Progenitor cell of endocrine pancreas (in vitro differentiated cells): ENCODE measurements at regions not wholly inside any gene's neighbourhood (a gene's known extent, or its start where the extent isn't known, plus 50 kb on each side); places are given as distances from the start of the nearest gene placed in this dataset.

Experiments used
- DNase-seq: peaks from one replicate; pipeline ENCODE4 v3.0.0; 2021; ENCODE audit warnings: low spot score; ENCODE audit not compliant: unreplicated experiment
- H3K27ac Mint-ChIP-seq: 2 replicates; pipeline ENCODE4 v1.8.0; 2021; ENCODE audit warnings: mild to moderate bottlenecking, moderate library complexity, mixed read lengths
- H3K27me3 Mint-ChIP-seq: 2 replicates; pipeline ENCODE4 v1.8.0; 2021; ENCODE audit warnings: mixed read lengths
- H3K36me3 Mint-ChIP-seq: 2 replicates; pipeline ENCODE4 v1.8.0; 2022; ENCODE audit warnings: mixed read lengths; ENCODE audit not compliant: insufficient read depth
- H3K4me1 Mint-ChIP-seq: 2 replicates; pipeline ENCODE4 v1.8.0; 2021; ENCODE audit warnings: low read depth, mixed read lengths
- H3K4me3 Mint-ChIP-seq: 2 replicates; pipeline ENCODE4 v1.8.0; 2021; ENCODE audit warnings: low read depth, mild to moderate bottlenecking, moderate library complexity, mixed read lengths
- H3K9me3 Mint-ChIP-seq: 2 replicates; pipeline ENCODE4 v1.8.0; 2021; ENCODE audit warnings: low read depth, mixed read lengths
- TF ChIP-seq, protein P1 (sequence below): fragments of 200-600 bp; sonication (generic); IDR thresholded peaks from one replicate; pipeline ENCODE4 v1.5.0; 2021; ENCODE audit warnings: antibody characterized with exemption, mild to moderate bottlenecking; ENCODE audit not compliant: unreplicated experiment

DNA sequence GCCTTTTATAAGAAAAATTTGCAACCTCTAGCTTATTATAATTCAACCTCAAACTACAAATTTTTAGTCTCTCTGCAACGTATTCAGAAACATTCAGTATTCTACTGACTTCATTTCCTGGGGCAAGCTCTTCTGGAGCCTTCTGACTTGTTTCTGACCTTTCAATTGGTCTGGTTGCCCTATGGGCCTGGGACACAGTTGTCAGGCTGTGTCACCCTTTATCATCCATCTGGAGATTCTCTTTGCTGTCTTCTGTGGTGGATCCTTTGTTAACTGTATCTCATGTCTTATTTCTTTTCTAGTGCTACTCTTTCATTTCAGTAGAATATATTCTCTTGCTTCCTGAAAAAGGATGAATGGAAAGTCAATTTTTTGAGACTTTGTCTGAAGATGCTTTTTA is 55.1 kb upstream of the PGRMC2 start:
- DNase-seq = no peak
- H3K36me3 Mint-ChIP-seq = no peaks in the 10 kb centered on the region
- H3K27me3 Mint-ChIP-seq = no peaks in the 10 kb centered on the region
- H3K9me3 Mint-ChIP-seq = no peaks in the 10 kb centered on the region
- no peak overlapping the region for H3K4me3 Mint-ChIP-seq
- TF ChIP-seq, protein P1, sequence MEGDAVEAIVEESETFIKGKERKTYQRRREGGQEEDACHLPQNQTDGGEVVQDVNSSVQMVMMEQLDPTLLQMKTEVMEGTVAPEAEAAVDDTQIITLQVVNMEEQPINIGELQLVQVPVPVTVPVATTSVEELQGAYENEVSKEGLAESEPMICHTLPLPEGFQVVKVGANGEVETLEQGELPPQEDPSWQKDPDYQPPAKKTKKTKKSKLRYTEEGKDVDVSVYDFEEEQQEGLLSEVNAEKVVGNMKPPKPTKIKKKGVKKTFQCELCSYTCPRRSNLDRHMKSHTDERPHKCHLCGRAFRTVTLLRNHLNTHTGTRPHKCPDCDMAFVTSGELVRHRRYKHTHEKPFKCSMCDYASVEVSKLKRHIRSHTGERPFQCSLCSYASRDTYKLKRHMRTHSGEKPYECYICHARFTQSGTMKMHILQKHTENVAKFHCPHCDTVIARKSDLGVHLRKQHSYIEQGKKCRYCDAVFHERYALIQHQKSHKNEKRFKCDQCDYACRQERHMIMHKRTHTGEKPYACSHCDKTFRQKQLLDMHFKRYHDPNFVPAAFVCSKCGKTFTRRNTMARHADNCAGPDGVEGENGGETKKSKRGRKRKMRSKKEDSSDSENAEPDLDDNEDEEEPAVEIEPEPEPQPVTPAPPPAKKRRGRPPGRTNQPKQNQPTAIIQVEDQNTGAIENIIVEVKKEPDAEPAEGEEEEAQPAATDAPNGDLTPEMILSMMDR = no peak
- no peak overlapping the region for H3K27ac Mint-ChIP-seq
- no peaks in the 10 kb centered on the region for H3K4me1 Mint-ChIP-seq

DNA sequence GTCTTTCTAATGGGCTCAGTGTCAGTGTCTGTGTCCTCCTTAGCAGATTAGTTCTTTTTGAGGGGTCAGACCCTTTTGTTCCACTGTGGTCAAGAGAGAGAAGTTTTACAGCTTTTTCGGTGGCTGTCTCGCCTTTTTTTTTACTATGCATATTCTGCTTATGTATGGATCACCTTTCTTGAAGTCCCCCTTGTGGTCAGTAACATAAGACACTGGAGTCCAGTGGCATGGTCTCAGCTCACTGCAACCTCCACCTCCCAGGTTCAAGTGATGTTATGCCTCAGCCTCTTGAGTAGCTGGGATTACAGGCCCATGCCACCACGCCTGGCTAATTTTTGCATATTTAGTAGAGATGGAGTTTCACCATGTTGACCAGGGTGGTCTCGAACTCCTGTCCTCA is 54.0 kb upstream of the PGRMC2 start:
- H3K4me3 Mint-ChIP-seq = no peak overlapping the region
- H3K36me3 Mint-ChIP-seq = no peaks in the 10 kb centered on the region
- no peaks in the 10 kb centered on the region for H3K4me1 Mint-ChIP-seq
- TF ChIP-seq, protein P1 = peak; percentile 36
- H3K9me3 Mint-ChIP-seq = no peaks in the 10 kb centered on the region
- H3K27ac Mint-ChIP-seq = no peak overlapping the region
- no peak for DNase-seq
- H3K27me3 Mint-ChIP-seq = no peaks in the 10 kb centered on the region

DNA sequence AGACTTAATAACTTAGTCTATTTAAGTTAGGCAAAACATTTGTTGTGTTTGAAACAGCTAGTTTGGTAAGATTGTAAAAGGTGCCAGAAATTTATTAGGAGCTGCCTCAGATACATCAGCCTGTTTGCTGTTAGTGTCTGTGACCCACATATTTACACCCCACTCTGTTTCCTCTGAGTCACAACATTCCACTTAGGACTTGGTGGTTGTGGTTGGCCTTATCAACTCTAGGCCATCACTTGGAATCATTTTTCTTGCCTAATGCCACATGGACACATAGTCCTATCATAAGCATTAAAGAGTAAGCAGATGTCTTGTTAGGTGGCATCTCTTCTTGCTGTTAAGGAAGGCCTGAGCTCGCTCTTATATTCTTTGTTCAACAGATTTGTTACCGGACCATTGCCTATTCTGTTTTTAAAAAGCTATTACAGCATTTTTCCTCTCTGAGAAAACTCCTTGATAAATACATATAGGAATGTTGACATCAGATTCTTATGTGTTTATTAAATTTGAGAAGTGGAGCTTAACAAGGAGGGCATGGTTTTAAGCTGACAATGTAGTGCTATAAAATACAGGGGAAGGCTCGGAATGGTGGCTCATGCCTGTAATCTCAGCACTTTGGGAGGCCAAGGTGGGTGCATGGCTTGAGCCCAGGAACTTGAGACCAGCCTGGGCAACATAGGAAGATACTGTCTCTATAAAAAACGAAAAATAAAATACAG is 51.2 kb upstream of the PGRMC2 start:
- Mint-ChIP-seq H3K27ac (no peak overlapping the region), H3K4me1 (no peaks in the 10 kb centered on the region), H3K9me3 (no peaks in the 10 kb centered on the region), H3K36me3 (no peaks in the 10 kb centered on the region), H3K4me3 (no peak overlapping the region), H3K27me3 (no peaks in the 10 kb centered on the region)
- no peak for DNase-seq
- TF ChIP-seq, protein P1 = no peak

DNA sequence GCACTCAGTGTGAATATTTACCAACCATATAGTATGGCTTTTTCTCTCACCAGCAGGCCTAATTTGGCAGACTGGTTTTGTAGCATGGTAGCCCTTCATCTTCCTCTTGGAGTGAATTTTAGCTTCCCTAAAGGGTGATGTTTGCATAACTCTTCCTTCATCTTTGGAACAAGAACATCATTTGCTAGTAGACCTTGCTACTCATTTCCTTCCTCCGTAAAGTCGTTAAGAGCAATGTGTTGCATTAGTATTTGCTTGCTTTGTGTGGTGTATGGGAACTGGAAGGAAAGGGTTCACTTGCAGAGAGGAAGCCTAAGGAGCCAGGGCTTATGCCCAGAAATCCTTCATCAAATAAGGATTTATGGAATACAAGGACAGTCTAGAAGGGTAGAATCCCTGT is 50.2 kb upstream of the PGRMC2 start:
- no peak overlapping the region for H3K4me3 Mint-ChIP-seq
- H3K27me3 Mint-ChIP-seq = no peaks in the 10 kb centered on the region
- TF ChIP-seq, protein P1 = no peak
- DNase-seq = no peak
- H3K27ac Mint-ChIP-seq = no peak overlapping the region
- no peaks in the 10 kb centered on the region for H3K36me3 Mint-ChIP-seq
- H3K4me1 Mint-ChIP-seq = no peaks in the 10 kb centered on the region
- H3K9me3 Mint-ChIP-seq = no peaks in the 10 kb centered on the region
